Tibial nerve (tissue), 4 donors: ENCODE measurements at regions not wholly inside any gene's neighbourhood (a gene's known extent, or its start where the extent isn't known, plus 50 kb on each side); places are given as distances from the start of the nearest gene placed in this dataset.

Experiments
- EP300 ChIP-seq, 2 donors: sonication (generic); formaldehyde crosslinking; IDR thresholded peaks; one replicate each; pipeline ENCODE4 v1.6.1; 2017; ENCODE audit warnings: antibody characterized with exemption in 2 of 2, mild to moderate bottlenecking in 1 of 2
- POLR2A ChIP-seq, 2 donors: fragments of 450-650 bp; IDR thresholded peaks; one replicate each; pipeline ENCODE4 v1.6.1; 2017; ENCODE audit warnings: antibody characterized with exemption in 2 of 2, mild to moderate bottlenecking in 2 of 2, moderate library complexity in 2 of 2
- TF ChIP-seq, protein P1 (sequence below), 5 experiments: fragments of 200-600 bp in 3 of 5; fragments of 450-650 bp in 2 of 5; sonication (generic) in 3 of 5; IDR thresholded peaks; one replicate each; pipeline ENCODE4 v1.5.1; 2016 to 2019; ENCODE audit warnings: antibody characterized with exemption in 5 of 5, mild to moderate bottlenecking in 3 of 5, moderate library complexity in 2 of 5

DNA sequence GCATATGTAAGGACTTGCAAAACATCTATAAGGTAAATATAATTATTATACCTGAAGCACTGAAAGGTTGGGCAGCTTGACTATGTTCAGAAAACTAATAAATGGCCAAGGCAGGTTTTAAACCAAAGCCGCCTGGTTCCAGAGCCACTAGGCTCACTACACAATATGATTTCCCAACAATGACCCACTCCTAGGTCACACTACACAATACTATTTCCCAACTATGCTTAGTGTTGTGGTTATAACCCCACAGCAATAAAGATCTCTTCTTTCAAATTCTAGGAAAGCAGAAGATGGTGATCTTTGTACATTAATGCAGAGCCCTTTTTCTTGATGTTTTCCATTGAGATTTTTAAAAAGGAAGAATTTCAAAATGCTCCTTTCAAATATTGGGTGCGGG, 180.4 kb downstream of the CYRIA start:
- TF ChIP-seq, protein P1, sequence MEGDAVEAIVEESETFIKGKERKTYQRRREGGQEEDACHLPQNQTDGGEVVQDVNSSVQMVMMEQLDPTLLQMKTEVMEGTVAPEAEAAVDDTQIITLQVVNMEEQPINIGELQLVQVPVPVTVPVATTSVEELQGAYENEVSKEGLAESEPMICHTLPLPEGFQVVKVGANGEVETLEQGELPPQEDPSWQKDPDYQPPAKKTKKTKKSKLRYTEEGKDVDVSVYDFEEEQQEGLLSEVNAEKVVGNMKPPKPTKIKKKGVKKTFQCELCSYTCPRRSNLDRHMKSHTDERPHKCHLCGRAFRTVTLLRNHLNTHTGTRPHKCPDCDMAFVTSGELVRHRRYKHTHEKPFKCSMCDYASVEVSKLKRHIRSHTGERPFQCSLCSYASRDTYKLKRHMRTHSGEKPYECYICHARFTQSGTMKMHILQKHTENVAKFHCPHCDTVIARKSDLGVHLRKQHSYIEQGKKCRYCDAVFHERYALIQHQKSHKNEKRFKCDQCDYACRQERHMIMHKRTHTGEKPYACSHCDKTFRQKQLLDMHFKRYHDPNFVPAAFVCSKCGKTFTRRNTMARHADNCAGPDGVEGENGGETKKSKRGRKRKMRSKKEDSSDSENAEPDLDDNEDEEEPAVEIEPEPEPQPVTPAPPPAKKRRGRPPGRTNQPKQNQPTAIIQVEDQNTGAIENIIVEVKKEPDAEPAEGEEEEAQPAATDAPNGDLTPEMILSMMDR (IDR thresholded peaks at IDR 0.05): no peak
- TF ChIP-seq POLR2A (IDR thresholded peaks at IDR 0.05): no peak
- no peak for TF ChIP-seq EP300 (IDR thresholded peaks at IDR 0.05)
